ENCODE measurements at regions not wholly inside any gene's neighbourhood (a gene's known extent, or its start where the extent isn't known, plus 50 kb on each side); places are given as distances from the start of the nearest gene placed in this dataset.

GRCh38 chr5:87103616-87104287 lies 163.9 kb upstream of the RASA1 start:
- Histone ChIP-seq H3K27me3 (ENCODE audit: control insufficient read depth in 2 of 2, insufficient read depth in 2 of 2, low read length in 2 of 2) (no peaks in the 10 kb centered on the region), H3K79me2 (ENCODE audit: control insufficient read depth, insufficient read depth, low read length) (no peaks in the 10 kb centered on the region), H3K4me2 (ENCODE audit: insufficient read depth, low read length) (no peak overlapping the region), H3K27ac (ENCODE audit: insufficient read depth, low read depth, low read length) (no peak overlapping the region), H3K9me1 (replicated peaks; ENCODE audit: control insufficient read depth, extremely low read depth, insufficient read depth, low read length) (no peaks in the 10 kb centered on the region), H3K4me1 (ENCODE audit: control insufficient read depth, extremely low read depth, insufficient read depth, low read length) (no peaks in the 10 kb centered on the region), H2AFZ (ENCODE audit: low read depth, low read length) (no peak overlapping the region), H4K20me1 (replicated peaks; ENCODE audit: control insufficient read depth, extremely low read depth, insufficient read depth, low read length) (no peaks in the 10 kb centered on the region), H3K4me3 (replicated peaks in 1 of 3; ENCODE audit: insufficient read depth in 1 of 3, low read depth in 1 of 3, low read length in 3 of 3) (no peak overlapping the region), H3K9ac (replicated peaks; ENCODE audit: extremely low read depth, insufficient read depth, low read length) (no peak overlapping the region), H3K36me3 (ENCODE audit: control insufficient read depth in 2 of 2, extremely low read depth in 1 of 2, insufficient read depth in 2 of 2, low read length in 2 of 2) (no peaks in the 10 kb centered on the region), H3K9me3 (replicated peaks; ENCODE audit: control insufficient read depth, insufficient read depth, low read length) (no peaks in the 10 kb centered on the region)
- intact Hi-C loops (cut with micrococcal nuclease): no loop called here
- BruUV-seq (replicated peaks): no TSS peak
- FAIRE-seq: no peak
- no peak for TF ChIP-seq JUN (IDR thresholded peaks at IDR 0.05; ENCODE audit: borderline replicate concordance, insufficient read depth, insufficient read length, low read depth)
- no peak for TF ChIP-seq FOS (IDR thresholded peaks at IDR 0.05; ENCODE audit: borderline replicate concordance, insufficient read depth, low read length)
- no peak for TF ChIP-seq GATA2 (IDR thresholded peaks at IDR 0.05; ENCODE audit: insufficient read depth, insufficient read length, low read depth, low read length)
- TF ChIP-seq, protein P1, sequence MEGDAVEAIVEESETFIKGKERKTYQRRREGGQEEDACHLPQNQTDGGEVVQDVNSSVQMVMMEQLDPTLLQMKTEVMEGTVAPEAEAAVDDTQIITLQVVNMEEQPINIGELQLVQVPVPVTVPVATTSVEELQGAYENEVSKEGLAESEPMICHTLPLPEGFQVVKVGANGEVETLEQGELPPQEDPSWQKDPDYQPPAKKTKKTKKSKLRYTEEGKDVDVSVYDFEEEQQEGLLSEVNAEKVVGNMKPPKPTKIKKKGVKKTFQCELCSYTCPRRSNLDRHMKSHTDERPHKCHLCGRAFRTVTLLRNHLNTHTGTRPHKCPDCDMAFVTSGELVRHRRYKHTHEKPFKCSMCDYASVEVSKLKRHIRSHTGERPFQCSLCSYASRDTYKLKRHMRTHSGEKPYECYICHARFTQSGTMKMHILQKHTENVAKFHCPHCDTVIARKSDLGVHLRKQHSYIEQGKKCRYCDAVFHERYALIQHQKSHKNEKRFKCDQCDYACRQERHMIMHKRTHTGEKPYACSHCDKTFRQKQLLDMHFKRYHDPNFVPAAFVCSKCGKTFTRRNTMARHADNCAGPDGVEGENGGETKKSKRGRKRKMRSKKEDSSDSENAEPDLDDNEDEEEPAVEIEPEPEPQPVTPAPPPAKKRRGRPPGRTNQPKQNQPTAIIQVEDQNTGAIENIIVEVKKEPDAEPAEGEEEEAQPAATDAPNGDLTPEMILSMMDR (IDR thresholded peaks at IDR 0.05; ENCODE audit: extremely low read depth in 1 of 2, insufficient read depth in 1 of 2, low read depth in 1 of 2, low read length in 2 of 2): no peak
- TF ChIP-seq POLR2A (IDR thresholded peaks at IDR 0.05; ENCODE audit: low read depth, low read length): no peak
- no peak for TF ChIP-seq EZH2 (IDR thresholded peaks at IDR 0.05; ENCODE audit: borderline replicate concordance, low read depth, low read length, severe bottlenecking)
- TF ChIP-seq MYC (IDR thresholded peaks at IDR 0.05; ENCODE audit: low read depth, low read length): no peak
- TF ChIP-seq MAX (IDR thresholded peaks at IDR 0.05; ENCODE audit: insufficient read depth, insufficient read length): no peak
- no peak for TF ChIP-seq POLR2AphosphoS5 (IDR thresholded peaks at IDR 0.05; ENCODE audit: insufficient read depth, low read depth, low read length)
- no peak for DNase-seq (ENCODE audit: low read depth, low spot score)
- dilution Hi-C loops (cut with MboI; ENCODE audit: extremely low pct_ligation_motif_present, low sequenced_read_pairs): no loop called here
- ChIA-PET CTCF (interaction anchor here (1.1 to 1.4 kb wide), 2 partner anchors 14 to 17 kb away, joined by 3 read pairs; no protein-coding TSS in a partner anchor), POLR2A (no interaction called here)
